Muscle layer of colon (tissue), 2 donors: ENCODE measurements at regions not wholly inside any gene's neighbourhood (a gene's known extent, or its start where the extent isn't known, plus 50 kb on each side); places are given as distances from the start of the nearest gene placed in this dataset.

Experiments
- H3K27ac ChIP-seq: one replicate; pipeline ENCODE4 v1.7.0; 2013; ENCODE audit warnings: low read depth, mild to moderate bottlenecking, low read length, moderate library complexity
- H3K27me3 ChIP-seq, 2 donors: one replicate each; pipeline ENCODE4 v1.7.0; 2013; ENCODE audit warnings: low read length in 2 of 2, mild to moderate bottlenecking in 2 of 2; ENCODE audit not compliant: insufficient read depth in 2 of 2, control insufficient read depth in 1 of 2
- H3K36me3 ChIP-seq: one replicate; pipeline ENCODE4 v1.7.0; 2013; ENCODE audit warnings: mild to moderate bottlenecking, low read length; ENCODE audit not compliant: insufficient read depth
- H3K4me1 ChIP-seq: one replicate; pipeline ENCODE4 v1.7.0; 2013; ENCODE audit warnings: mild to moderate bottlenecking, low read length; ENCODE audit not compliant: insufficient read depth
- H3K4me3 ChIP-seq, 2 donors: one replicate each; pipeline ENCODE4 v1.7.0; 2013; ENCODE audit warnings: low read length in 2 of 2, low read depth in 1 of 2, mild to moderate bottlenecking in 1 of 2, moderate library complexity in 1 of 2
- H3K9ac ChIP-seq: one replicate; pipeline ENCODE4 v1.7.0; 2013; ENCODE audit warnings: low read length
- H3K9me3 ChIP-seq: one replicate; pipeline ENCODE4 v1.7.0; 2013; ENCODE audit warnings: mild to moderate bottlenecking, low read length
- donor health status: abdominal sarcoma.
- donor health status: Adenocarcinoma of cecum.

- no peak overlapping the region for H3K27ac ChIP-seq
- no peaks in the 10 kb centered on the region for H3K36me3 ChIP-seq
- H3K9ac ChIP-seq: no peak overlapping the region
- no peaks in the 10 kb centered on the region for H3K27me3 ChIP-seq
- H3K4me3 ChIP-seq: no peak overlapping the region
- no peaks in the 10 kb centered on the region for H3K9me3 ChIP-seq
- no peaks in the 10 kb centered on the region for H3K4me1 ChIP-seq
These were observed 359.5 kb downstream of the HACE1 start for GRCh38 chr6:104500265-104500664.

- Histone ChIP-seq H3K4me3 (no peak overlapping the region), H3K36me3 (no peaks in the 10 kb centered on the region), H3K4me1 (no peaks in the 10 kb centered on the region), H3K9me3 (no peaks in the 10 kb centered on the region), H3K27me3 (no peaks in the 10 kb centered on the region), H3K9ac (no peak overlapping the region), H3K27ac (no peak overlapping the region)
These were observed 373.7 kb downstream of the HACE1 start for GRCh38 chr6:104486035-104486434.

DNA sequence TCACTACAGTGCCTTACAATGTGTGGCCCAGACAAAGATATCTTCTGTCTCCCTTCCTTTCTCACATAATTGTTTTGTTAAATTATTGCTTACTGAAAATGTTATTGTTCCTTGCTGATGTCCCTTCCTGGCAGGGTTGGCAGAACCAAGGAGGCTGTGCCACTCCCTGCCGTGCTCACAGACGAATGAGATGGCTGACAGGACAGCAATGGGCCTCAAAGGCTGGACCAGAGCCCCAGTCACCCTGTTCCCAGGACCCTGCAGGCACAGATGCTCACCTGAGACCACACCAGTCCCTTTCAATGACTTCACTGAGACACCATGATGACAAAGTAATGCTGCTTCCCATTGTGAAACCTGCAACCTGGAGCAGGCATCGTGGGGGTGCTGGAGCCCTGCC, 375.1 kb downstream of the HACE1 start:
- no peak overlapping the region for H3K27ac ChIP-seq
- H3K36me3 ChIP-seq: no peaks in the 10 kb centered on the region
- H3K9ac ChIP-seq: no peak overlapping the region
- no peaks in the 10 kb centered on the region for H3K9me3 ChIP-seq
- H3K4me3 ChIP-seq: no peak overlapping the region
- no peaks in the 10 kb centered on the region for H3K27me3 ChIP-seq
- H3K4me1 ChIP-seq: no peaks in the 10 kb centered on the region

DNA sequence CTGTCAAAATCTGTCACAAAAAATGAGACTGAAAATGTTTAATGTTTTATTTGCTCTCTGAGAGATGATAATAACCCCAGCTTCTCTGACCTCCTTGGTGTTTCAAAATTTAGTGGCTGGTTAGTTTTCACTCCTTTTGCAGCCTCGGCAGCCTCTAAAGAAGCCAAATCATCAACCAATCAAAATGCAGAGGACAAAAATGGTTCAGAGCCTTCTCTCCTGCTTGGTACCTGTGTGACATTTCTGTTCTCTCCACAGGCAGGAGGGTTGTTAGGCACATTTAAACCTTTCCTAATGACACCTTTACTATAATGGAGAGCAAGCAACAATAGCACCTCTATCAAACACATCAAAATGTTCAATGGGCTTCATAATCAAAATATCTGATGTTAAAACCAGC, 375.5 kb downstream of the HACE1 start:
- no peaks in the 10 kb centered on the region for H3K9me3 ChIP-seq
- H3K4me3 ChIP-seq: no peak overlapping the region
- H3K9ac ChIP-seq: no peak overlapping the region
- no peaks in the 10 kb centered on the region for H3K27me3 ChIP-seq
- no peak overlapping the region for H3K27ac ChIP-seq
- no peaks in the 10 kb centered on the region for H3K36me3 ChIP-seq
- no peaks in the 10 kb centered on the region for H3K4me1 ChIP-seq

- Histone ChIP-seq H3K36me3 (no peaks in the 10 kb centered on the region), H3K27me3 (no peaks in the 10 kb centered on the region), H3K27ac (no peak overlapping the region), H3K4me1 (no peaks in the 10 kb centered on the region), H3K4me3 (no peak overlapping the region), H3K9me3 (no peaks in the 10 kb centered on the region), H3K9ac (no peak overlapping the region)
These were observed 376.4 kb downstream of the HACE1 start for GRCh38 chr6:104483225-104483834.

DNA sequence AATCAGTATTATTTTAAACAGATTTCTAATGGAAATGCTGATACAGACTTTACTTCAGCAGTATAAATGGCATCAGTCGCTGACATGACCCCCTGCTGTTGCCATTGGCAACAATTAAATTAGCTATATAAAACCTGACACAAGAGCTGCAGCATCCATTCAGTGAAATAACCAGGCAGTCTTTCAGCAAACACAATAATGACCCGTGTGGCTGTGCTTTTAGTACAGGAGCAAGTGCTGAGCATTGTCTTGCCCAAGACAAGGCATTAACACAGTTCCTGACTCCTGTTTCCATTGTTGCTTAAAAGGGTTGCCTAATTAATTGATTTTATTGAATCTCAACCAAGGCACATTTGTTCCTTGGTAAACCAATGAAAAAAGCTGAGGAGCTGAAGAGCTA, 382.1 kb downstream of the HACE1 start:
- H3K36me3 ChIP-seq: no peaks in the 10 kb centered on the region
- no peaks in the 10 kb centered on the region for H3K4me1 ChIP-seq
- H3K9me3 ChIP-seq: no peaks in the 10 kb centered on the region
- H3K27me3 ChIP-seq: no peaks in the 10 kb centered on the region
- no peak overlapping the region for H3K9ac ChIP-seq
- no peak overlapping the region for H3K27ac ChIP-seq
- no peak overlapping the region for H3K4me3 ChIP-seq

- Histone ChIP-seq H3K27me3 (no peaks in the 10 kb centered on the region), H3K9ac (no peak overlapping the region), H3K9me3 (no peaks in the 10 kb centered on the region), H3K4me1 (no peaks in the 10 kb centered on the region), H3K4me3 (no peak overlapping the region), H3K27ac (no peak overlapping the region), H3K36me3 (no peaks in the 10 kb centered on the region)
These were observed 386.7 kb downstream of the HACE1 start for GRCh38 chr6:104473021-104473429.

- Histone ChIP-seq H3K9ac (no peak overlapping the region), H3K9me3 (no peaks in the 10 kb centered on the region), H3K27me3 (no peaks in the 10 kb centered on the region), H3K4me1 (no peaks in the 10 kb centered on the region), H3K36me3 (no peaks in the 10 kb centered on the region), H3K27ac (no peak overlapping the region), H3K4me3 (no peak overlapping the region)
These were observed 387.5 kb downstream of the HACE1 start for GRCh38 chr6:104472021-104472901.

GRCh38 chr6:104466306-104466705, 393.4 kb downstream of the HACE1 start:
- no peak overlapping the region for H3K27ac ChIP-seq
- H3K9ac ChIP-seq: no peak overlapping the region
- no peaks in the 10 kb centered on the region for H3K9me3 ChIP-seq
- H3K36me3 ChIP-seq: no peaks in the 10 kb centered on the region
- H3K27me3 ChIP-seq: no peaks in the 10 kb centered on the region
- H3K4me1 ChIP-seq: no peaks in the 10 kb centered on the region
- no peak overlapping the region for H3K4me3 ChIP-seq

DNA sequence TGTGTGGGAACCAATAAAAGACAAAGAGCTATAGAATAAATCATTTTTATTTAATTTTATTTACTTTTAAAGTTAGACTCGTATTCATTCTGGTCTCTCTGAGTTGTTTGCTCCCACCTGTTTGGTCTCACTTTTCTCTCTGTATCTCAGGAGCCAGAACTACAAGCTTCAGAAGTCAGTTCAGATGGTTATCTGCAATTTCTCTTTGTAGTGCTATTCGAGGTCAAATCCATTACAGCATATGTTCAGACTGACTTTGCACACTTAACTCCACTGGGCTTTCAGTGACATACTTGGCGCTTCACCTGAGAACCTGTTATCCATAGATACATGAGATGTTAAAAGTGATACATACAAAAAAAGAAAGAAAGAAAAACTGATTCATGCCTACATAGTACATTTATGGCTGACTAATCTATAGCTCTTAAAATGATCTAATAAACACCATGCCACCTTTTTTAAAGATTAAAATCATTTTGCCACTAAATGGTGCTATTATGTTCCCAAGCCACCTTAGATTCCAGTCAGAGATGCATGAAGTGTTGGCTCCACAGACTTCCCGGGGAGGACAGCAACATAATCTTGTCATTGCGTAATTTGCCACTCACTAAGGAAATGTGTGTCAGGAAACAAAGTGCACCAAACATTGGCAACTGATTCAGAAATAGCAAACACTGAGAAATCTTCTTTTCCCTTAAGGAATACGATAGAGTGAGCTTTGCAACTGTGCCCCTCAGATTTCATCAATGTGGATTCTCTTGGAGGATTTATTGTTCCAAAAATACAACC, 396.7 kb downstream of the HACE1 start:
- no peaks in the 10 kb centered on the region for H3K27me3 ChIP-seq
- no peak overlapping the region for H3K27ac ChIP-seq
- H3K9ac ChIP-seq: no peak overlapping the region
- H3K36me3 ChIP-seq: no peaks in the 10 kb centered on the region
- no peaks in the 10 kb centered on the region for H3K9me3 ChIP-seq
- H3K4me1 ChIP-seq: no peaks in the 10 kb centered on the region
- H3K4me3 ChIP-seq: no peak overlapping the region

DNA sequence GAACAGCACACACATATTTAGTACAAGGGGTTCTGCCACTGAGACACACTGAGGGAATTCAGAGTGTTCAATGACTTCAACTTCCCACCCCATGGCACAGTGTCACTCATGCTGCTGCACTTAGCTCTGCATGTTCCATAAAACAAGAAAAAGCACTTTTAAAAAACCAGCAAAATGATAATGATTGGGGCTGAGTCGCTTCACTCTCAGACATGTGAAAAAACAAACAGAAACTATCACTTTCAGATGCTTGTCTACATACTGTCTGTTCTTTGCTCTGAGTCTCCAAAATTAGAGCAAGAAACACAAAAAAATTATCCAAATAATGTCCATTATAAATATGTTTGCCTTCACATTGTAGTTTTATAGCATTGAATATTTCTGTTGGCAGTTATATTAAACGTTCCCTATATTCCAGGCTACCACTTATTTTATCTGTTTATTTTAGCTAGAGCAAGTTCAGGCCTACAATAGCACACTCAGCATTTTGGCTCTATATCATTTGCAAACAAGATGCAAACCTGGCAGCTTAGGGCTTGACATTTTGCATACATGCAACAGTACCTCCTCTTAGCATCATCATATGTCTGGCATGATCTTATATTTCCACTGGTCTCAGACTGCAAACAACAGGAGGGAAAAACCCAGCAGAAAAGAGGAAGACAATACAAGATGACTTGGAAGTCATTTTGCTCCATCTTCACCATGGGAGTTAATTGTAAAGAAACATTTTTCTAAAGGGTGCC, 398.8 kb downstream of the HACE1 start:
- H3K9me3 ChIP-seq: no peaks in the 10 kb centered on the region
- H3K4me1 ChIP-seq: no peaks in the 10 kb centered on the region
- no peak overlapping the region for H3K9ac ChIP-seq
- H3K4me3 ChIP-seq: no peak overlapping the region
- no peaks in the 10 kb centered on the region for H3K36me3 ChIP-seq
- H3K27ac ChIP-seq: no peak overlapping the region
- no peaks in the 10 kb centered on the region for H3K27me3 ChIP-seq
